GM19351 (cell line): ENCODE measurements at regions not wholly inside any gene's neighbourhood (a gene's known extent, or its start where the extent isn't known, plus 50 kb on each side); places are given as distances from the start of the nearest gene placed in this dataset.
"Not testable (repeated sequence)": the region's sequence is repeated elsewhere in the genome, so short reads cannot be mapped to it uniquely, and the experiment has no call there.

ENCODE experiments used
- ATAC-seq: cut with Tn5 transposase; IDR thresholded peaks from one replicate; pipeline ENCODE4 v1.9.1; 2021; ENCODE audit warnings: mild to moderate bottlenecking, moderate library complexity; ENCODE audit not compliant: unreplicated experiment

DNA sequence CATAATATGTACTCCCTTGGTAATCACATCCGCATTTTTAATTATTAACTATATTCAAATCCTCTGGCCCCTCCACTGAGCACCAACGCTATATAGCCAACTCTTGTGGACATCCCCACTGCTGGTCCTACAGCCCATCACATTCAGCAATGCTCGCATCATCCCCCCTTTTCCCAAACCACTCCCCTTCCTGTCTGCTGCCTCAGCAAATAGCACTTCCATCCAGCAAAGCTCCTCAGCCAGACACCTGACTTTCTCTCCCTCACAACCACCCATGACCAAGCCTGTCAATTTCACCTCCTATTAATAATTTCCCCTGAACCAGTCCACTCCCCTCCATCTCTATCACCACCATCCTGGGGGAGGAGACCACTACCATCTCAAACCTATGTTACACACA is 65.5 kb upstream of the KIF2A start:
- ATAC-seq = not testable (repeated sequence)

DNA sequence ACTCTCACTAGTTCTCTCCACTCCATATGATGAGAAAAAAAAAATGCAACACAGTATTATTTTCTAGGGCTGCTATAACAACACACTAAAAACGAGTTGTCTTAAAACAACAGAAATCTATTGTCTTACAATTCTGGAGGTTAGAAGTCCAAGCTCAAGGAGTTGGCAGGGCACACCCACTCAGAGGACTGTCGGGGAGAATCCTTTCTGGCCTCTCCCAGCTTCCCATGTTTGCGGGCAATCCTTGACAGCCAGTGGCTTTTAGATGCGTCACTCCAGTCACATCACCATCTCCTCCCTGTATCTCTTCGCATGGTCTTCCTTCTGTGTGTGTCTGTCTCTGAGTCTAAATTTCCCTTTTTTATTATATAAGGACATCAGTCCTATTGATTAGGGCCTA is 64.0 kb upstream of the KIF2A start:
- ATAC-seq = not testable (repeated sequence)

DNA sequence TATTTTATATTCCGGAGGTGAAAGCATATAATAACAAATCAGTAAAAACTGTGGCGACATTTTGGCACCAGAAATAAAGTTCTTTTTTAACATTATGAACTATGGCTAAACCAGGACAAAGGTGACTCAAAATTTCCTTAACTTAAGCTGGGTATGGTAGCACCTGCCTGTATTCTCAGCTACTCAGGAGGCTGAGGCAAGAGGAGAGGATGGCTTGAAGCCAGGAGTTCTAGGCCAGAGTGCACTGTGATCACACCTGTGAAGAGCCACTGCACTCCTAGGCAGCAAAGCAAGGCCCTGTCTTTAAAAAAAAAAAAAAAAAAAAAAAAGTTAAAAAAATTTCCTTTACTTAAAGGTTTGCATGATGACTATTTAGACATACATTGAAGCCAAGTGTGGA is 63.0 kb upstream of the KIF2A start:
- not testable (repeated sequence) for ATAC-seq

DNA sequence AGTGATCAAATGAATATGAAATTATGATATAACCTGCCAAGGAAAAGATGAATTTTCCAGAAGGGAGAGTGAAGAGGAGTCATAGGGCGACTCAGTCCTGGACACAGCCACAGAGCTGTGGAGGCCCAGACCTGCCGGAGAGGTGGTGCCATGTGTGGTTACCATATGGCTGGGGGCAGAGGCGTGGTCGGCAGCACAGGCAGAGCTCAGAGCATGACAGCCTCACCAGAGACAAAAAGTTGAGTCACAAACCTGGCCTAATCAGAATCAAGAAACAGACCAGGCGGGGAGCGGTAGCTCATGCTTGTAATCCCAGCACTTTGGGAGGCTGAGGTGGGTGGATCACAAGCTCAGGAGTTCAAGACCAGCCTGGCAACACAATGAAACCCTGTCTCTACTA is 57.8 kb upstream of the KIF2A start:
- ATAC-seq = not testable (repeated sequence)

DNA sequence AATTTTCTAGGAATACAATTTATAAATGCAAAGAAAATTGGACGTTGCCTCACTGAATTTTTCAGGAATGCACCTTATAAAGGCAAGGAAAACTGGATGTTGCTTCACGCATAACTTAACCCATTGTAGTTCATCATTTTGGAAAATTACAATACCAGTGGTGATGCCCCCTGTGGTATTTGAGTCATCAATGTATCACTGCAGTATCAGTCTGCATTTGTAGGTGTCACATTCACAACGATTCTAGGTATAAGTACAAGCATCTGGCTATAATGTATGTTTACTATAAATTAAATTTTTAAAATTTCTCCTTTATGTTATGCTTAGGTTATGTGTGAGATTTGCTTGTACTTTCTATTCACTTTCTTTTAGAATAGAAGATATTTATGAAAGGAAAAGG is 55.9 kb upstream of the KIF2A start:
- not testable (repeated sequence) for ATAC-seq

DNA sequence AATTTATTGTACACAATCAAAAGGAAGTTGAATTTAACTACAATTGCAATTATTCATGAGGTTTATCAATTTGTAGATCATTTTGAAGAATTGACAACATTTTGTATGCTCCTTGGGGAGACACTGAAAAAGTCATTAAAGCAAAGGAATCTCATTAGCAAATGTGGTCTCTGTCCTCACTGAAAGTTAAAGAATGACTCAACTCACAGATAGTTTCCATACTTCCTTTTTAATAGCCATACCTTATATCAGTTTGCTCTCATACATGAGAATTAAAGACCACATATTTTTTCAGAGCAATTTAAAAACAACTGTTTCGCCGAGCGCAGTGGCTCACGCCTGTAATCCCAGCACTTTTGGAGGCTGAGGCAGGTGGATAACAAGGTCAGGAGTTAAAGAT is 55.1 kb upstream of the KIF2A start:
- peak; percentile 56 for ATAC-seq

DNA sequence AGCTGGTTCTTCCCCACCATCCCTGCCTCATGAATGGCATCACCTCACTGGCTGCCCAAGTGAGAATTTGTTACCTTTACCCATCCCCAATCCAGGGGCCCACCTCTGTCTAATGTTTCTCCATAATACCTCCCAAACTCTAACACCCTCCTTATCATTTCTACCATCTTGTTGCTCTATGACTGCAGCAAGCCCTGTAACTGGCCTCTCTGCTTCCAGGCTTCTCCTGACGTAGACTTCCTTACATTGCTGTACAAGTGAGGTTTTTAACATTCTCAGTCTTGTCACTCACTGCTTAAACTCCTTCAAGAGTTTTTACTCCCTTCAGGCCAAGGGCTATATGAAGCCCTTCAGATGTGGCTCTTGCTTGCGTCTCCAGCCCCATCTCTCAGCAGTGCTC is 53.5 kb upstream of the KIF2A start:
- not testable (repeated sequence) for ATAC-seq

DNA sequence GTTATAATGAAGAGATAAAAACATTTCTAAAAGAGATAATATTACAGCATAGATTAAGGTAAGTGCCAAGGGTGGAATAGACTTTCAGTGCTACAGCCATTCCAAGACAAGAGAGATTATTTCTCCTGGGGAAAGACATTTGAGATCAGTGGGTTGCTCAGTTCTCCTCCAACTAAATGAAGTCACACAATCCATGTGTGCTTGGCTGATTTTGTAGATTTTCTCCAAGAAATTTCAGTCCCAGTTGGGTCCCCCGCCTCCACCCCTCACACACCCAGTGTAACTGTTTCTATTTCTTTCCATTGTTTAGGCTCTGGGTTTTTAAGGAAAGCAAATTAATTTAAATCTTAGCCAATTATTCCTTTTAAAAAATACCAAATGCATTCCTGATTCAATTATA is 50.5 kb upstream of the KIF2A start:
- not testable (repeated sequence) for ATAC-seq

DNA sequence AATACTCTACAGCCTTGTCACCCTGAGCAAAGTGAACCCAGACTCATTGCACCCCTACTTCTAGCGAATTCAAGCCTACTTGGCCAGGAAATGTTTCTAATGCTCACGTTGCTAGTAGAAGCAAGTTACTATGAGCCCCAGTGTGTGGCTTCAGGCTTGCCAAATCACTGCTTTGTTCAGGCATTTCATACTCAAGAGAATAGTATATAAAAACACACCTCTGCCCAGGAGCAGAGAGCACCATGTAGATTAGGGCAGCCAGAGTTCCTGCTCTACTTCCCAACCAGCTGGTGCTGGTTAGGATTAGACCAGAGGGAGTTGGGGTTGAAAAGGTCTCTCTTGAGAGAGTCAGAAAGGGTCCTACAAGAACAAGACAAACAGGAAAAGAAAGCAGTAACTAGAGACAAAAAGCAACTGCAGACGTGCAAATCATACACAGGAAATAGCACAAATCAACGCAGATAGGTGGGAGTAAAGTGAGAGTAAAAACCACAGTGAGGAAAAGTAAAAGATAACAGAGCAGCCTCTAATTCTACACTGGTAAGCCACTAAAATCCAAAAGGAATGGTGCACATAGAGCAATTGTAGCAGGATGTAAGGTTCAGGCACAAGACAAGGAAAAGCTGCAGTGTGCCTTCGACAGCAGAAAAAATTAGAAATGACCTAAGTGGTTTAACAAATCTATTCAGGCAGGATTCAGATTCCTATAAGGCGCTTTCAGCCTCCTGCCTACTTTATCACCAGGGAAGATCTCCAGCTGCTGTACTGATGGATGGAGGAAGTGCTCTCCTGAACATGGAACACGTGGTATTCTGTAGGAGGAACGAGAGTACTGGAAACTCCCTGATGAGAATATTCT is 49.6 kb upstream of the KIF2A start:
- peak; percentile 68 for ATAC-seq
